Naive thymus-derived CD8-positive, alpha-beta T cell (primary cell): ENCODE measurements at regions not wholly inside any gene's neighbourhood (a gene's known extent, or its start where the extent isn't known, plus 50 kb on each side); places are given as distances from the start of the nearest gene placed in this dataset.

Experiments used
- ATAC-seq, 2 donors: fragments of 150-1000 bp; cut with Tn5 transposase in 1 of 2; sonication (Bioruptor Pico), chemical (Tn5 transposase) in 1 of 2; 1 replicate in 1 of 2; 2 replicates in 1 of 2; pipeline ENCODE4 v1.10.0; 2021; ENCODE audit warnings: mild to moderate bottlenecking in 2 of 2, moderate library complexity in 2 of 2
- POLR2A ChIA-PET: fragments of 350-600 bp; sonication (Branson Sonifier 250); formaldehyde crosslinking; loops from one replicate; lab custom pipeline; 2021; ENCODE audit warnings: antibody characterized with exemption; lab: Charles Lee
- DNase-seq, 10 donors: peaks; one replicate each; pipeline versions ENCODE4 v3.0.0 to v3.0.0-alpha.2; 2020 to 2022
- H3K27ac Mint-ChIP-seq, 10 donors: one replicate each; pipeline ENCODE4 v1.8.0; 2020 to 2022; ENCODE audit warnings: mild to moderate bottlenecking in 10 of 10, mixed read lengths in 10 of 10, moderate library complexity in 4 of 10, inconsistent platforms in 1 of 10
- H3K27me3 Mint-ChIP-seq, 5 donors: one replicate each; pipeline ENCODE4 v1.8.0; 2021 to 2022; ENCODE audit warnings: mixed read lengths in 5 of 5
- H3K36me3 Mint-ChIP-seq, 3 donors: one replicate each; pipeline ENCODE4 v1.8.0; 2020 to 2022; ENCODE audit warnings: mixed read lengths in 3 of 3, mild to moderate bottlenecking in 2 of 3, inconsistent platforms in 1 of 3
- H3K4me1 Mint-ChIP-seq, 4 donors: one replicate each; pipeline ENCODE4 v1.8.0; 2021 to 2022; ENCODE audit warnings: mixed read lengths in 4 of 4
- H3K4me3 Mint-ChIP-seq, 10 donors: one replicate each; pipeline ENCODE4 v1.8.0; 2020 to 2022; ENCODE audit warnings: mild to moderate bottlenecking in 10 of 10, mixed read lengths in 10 of 10, moderate library complexity in 6 of 10, inconsistent platforms in 1 of 10
- H3K9me3 Mint-ChIP-seq, 9 donors: one replicate each; pipeline ENCODE4 v1.8.0; 2020 to 2022; ENCODE audit warnings: mixed read lengths in 9 of 9, mild to moderate bottlenecking in 3 of 9, inconsistent platforms in 1 of 9, moderate library complexity in 1 of 9

GRCh38 chr9:103761466-103761865 is 332.6 kb upstream of the SMC2 start:
- ATAC-seq (no peak), DNase-seq (no peak)
- H3K36me3 Mint-ChIP-seq = no peaks in the 10 kb centered on the region
- H3K4me1 Mint-ChIP-seq = no peaks in the 10 kb centered on the region
- H3K27ac Mint-ChIP-seq = no peak overlapping the region
- H3K27me3 Mint-ChIP-seq = peaks cover 0 to 1% (median 0%) of the 10 kb centered on the region in 5 donors
- peaks cover 0 to 15% (median 0%) of the 10 kb centered on the region in 9 donors for H3K9me3 Mint-ChIP-seq
- H3K4me3 Mint-ChIP-seq = no peak overlapping the region
- POLR2A ChIA-PET = interaction anchor here (0.6 kb wide), 1 partner anchor 85 kb away, joined by 3 read pairs; no protein-coding TSS in a partner anchor

DNA sequence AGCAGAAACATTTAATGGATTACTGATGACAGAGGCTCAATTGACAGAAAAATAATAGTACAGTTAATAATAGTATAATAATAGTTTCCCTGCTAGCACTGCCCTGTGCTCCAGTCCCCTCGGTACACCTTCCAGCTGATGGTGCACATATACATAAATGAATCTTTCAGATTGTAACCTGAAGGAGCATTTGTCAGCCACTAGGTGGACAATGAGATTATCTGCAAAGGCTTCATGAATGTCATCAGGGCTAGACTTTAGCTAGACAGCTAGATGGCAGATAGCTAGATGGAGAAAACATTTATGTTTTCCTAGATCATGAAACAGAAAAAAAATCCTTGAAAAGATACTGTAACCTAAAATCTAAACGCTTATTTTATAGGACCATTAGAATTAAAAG is 304.4 kb upstream of the SMC2 start:
- Mint-ChIP-seq H3K27ac (no peak overlapping the region), H3K4me1 (no peaks in the 10 kb centered on the region), H3K4me3 (no peak overlapping the region), H3K36me3 (peaks cover 0 to 5% (median 0%) of the 10 kb centered on the region in 3 donors), H3K9me3 (peaks cover 0 to 10% (median 0%) of the 10 kb centered on the region in 9 donors), H3K27me3 (peaks cover 0 to 7% (median 0%) of the 10 kb centered on the region in 5 donors)
- POLR2A ChIA-PET = no interaction called here
- ATAC-seq (no peak), DNase-seq (peak in 1 of 10 donors; percentile 2)

GRCh38 chr9:103798620-103799019 is 295.5 kb upstream of the SMC2 start:
- ATAC-seq = no peak
- no peak overlapping the region for H3K27ac Mint-ChIP-seq
- peaks cover 0 to 2% (median 0%) of the 10 kb centered on the region in 4 donors for H3K4me1 Mint-ChIP-seq
- no peak for DNase-seq
- no peaks in the 10 kb centered on the region for H3K36me3 Mint-ChIP-seq
- H3K27me3 Mint-ChIP-seq = peaks cover 0 to 5% (median 0%) of the 10 kb centered on the region in 5 donors
- POLR2A ChIA-PET = no interaction called here
- H3K4me3 Mint-ChIP-seq = no peak overlapping the region
- no peaks in the 10 kb centered on the region for H3K9me3 Mint-ChIP-seq

- POLR2A ChIA-PET = no interaction called here
- ATAC-seq = no peak
- no peak for DNase-seq
- Mint-ChIP-seq H3K4me3 (no peak overlapping the region), H3K9me3 (peaks cover 0 to 2% (median 0%) of the 10 kb centered on the region in 9 donors), H3K4me1 (peaks cover 0 to 2% (median 0%) of the 10 kb centered on the region in 4 donors), H3K27me3 (peaks cover 0 to 4% (median 0%) of the 10 kb centered on the region in 5 donors), H3K27ac (no peak overlapping the region), H3K36me3 (no peaks in the 10 kb centered on the region)
These were observed 294.1 kb upstream of the SMC2 start for GRCh38 chr9:103799959-103800358.

DNA sequence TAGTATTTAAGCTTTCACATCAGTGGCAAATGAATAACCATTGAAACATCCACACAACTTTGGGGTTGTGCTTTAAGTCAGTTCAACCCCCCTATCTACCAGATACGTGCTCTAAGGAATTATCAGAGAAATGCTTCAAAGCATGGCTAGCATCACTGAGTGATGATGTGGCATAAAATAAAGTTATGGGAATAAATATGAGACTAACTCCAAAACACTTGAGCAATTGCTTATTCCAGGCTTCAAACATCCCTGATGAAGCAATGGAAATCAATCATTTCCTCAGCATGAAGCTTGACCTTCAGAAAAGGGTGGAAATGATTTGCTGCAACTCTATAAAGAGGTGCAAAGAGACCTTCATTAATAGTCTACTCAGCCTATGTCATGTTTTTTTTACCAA is 292.0 kb upstream of the SMC2 start:
- Mint-ChIP-seq H3K4me3 (no peak overlapping the region), H3K4me1 (peaks cover 0 to 2% (median 0%) of the 10 kb centered on the region in 4 donors)
- POLR2A ChIA-PET = no interaction called here

GRCh38 chr9:103803245-103803644 is 290.9 kb upstream of the SMC2 start:
- Mint-ChIP-seq H3K9me3 (peaks cover 0 to 10% (median 0%) of the 10 kb centered on the region in 9 donors), H3K36me3 (no peaks in the 10 kb centered on the region), H3K27ac (no peak overlapping the region), H3K27me3 (no peaks in the 10 kb centered on the region), H3K4me1 (peaks cover 0 to 2% (median 0%) of the 10 kb centered on the region in 4 donors), H3K4me3 (no peak overlapping the region)
- DNase-seq (no peak), ATAC-seq (no peak)
- POLR2A ChIA-PET = no interaction called here

More for the DNA sequence above, 292.0 kb upstream of the SMC2 start:
- H3K27me3 Mint-ChIP-seq = no peaks in the 10 kb centered on the region
- no peaks in the 10 kb centered on the region for H3K36me3 Mint-ChIP-seq
- H3K9me3 Mint-ChIP-seq = peaks cover 0 to 7% (median 0%) of the 10 kb centered on the region in 9 donors
- ATAC-seq = no peak
- DNase-seq = no peak
- H3K27ac Mint-ChIP-seq = no peak overlapping the region

- Mint-ChIP-seq H3K9me3 (peaks cover 0 to 10% (median 0%) of the 10 kb centered on the region in 9 donors), H3K27ac (no peak overlapping the region), H3K27me3 (no peaks in the 10 kb centered on the region), H3K36me3 (no peaks in the 10 kb centered on the region), H3K4me3 (no peak overlapping the region), H3K4me1 (no peaks in the 10 kb centered on the region)
- ATAC-seq (no peak), DNase-seq (no peak)
- POLR2A ChIA-PET = no interaction called here
These were observed 289.9 kb upstream of the SMC2 start for GRCh38 chr9:103804077-103804735.

- no peak for DNase-seq
- no peak overlapping the region for H3K27ac Mint-ChIP-seq
- H3K36me3 Mint-ChIP-seq = no peaks in the 10 kb centered on the region
- H3K4me3 Mint-ChIP-seq = no peak overlapping the region
- H3K9me3 Mint-ChIP-seq = peaks cover 0 to 10% (median 0%) of the 10 kb centered on the region in 9 donors
- no peaks in the 10 kb centered on the region for H3K4me1 Mint-ChIP-seq
- no peak for ATAC-seq
- POLR2A ChIA-PET = no interaction called here
- peaks cover 0 to 2% (median 0%) of the 10 kb centered on the region in 5 donors for H3K27me3 Mint-ChIP-seq
These were observed 284.4 kb upstream of the SMC2 start for GRCh38 chr9:103809745-103810144.

- Mint-ChIP-seq H3K9me3 (peaks cover 0 to 3% (median 0%) of the 10 kb centered on the region in 9 donors), H3K4me1 (no peaks in the 10 kb centered on the region), H3K36me3 (no peaks in the 10 kb centered on the region), H3K4me3 (no peak overlapping the region), H3K27me3 (peaks cover 0 to 2% (median 0%) of the 10 kb centered on the region in 5 donors), H3K27ac (no peak overlapping the region)
- no peak for ATAC-seq
- POLR2A ChIA-PET = no interaction called here
- no peak for DNase-seq
These were observed 282.6 kb upstream of the SMC2 start for GRCh38 chr9:103811462-103811861.

GRCh38 chr9:103816146-103816545 is 278.0 kb upstream of the SMC2 start:
- no peaks in the 10 kb centered on the region for H3K36me3 Mint-ChIP-seq
- POLR2A ChIA-PET = no interaction called here
- no peak overlapping the region for H3K27ac Mint-ChIP-seq
- ATAC-seq = no peak
- H3K9me3 Mint-ChIP-seq = no peaks in the 10 kb centered on the region
- DNase-seq = no peak
- no peaks in the 10 kb centered on the region for H3K4me1 Mint-ChIP-seq
- no peak overlapping the region for H3K4me3 Mint-ChIP-seq
- H3K27me3 Mint-ChIP-seq = peaks cover 0 to 2% (median 0%) of the 10 kb centered on the region in 5 donors

GRCh38 chr9:103819936-103820335 is 274.2 kb upstream of the SMC2 start:
- Mint-ChIP-seq H3K9me3 (no peaks in the 10 kb centered on the region), H3K4me3 (no peak overlapping the region), H3K27me3 (peaks cover 0 to 1% (median 0%) of the 10 kb centered on the region in 5 donors), H3K36me3 (no peaks in the 10 kb centered on the region), H3K27ac (no peak overlapping the region), H3K4me1 (no peaks in the 10 kb centered on the region)
- POLR2A ChIA-PET = no interaction called here
- DNase-seq (no peak), ATAC-seq (no peak)

DNA sequence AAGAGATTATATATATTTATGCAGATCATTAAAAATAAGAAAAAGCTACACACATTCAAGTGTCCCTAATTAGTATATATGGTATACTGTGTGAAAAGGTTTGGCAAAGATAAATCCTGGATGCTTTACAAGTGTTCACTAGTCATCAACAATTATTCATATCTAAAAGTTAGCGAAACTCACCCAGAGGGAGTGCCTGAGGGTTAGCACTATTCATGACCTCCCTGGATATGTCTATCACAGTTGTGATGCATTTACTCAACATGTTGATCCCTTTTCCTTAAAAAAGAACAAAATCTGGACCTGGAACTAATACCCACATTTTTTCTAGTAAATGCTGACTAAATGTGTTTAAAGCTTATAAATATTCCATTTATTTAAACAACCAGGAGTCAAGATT is 273.0 kb upstream of the SMC2 start:
- no peak overlapping the region for H3K4me3 Mint-ChIP-seq
- no peak for DNase-seq
- POLR2A ChIA-PET = no interaction called here

GRCh38 chr9:103837940-103838339 is 256.2 kb upstream of the SMC2 start:
- H3K4me3 Mint-ChIP-seq = no peak overlapping the region
- ATAC-seq (no peak), DNase-seq (no peak)
- H3K27me3 Mint-ChIP-seq = no peaks in the 10 kb centered on the region
- peaks cover 0 to 7% (median 0%) of the 10 kb centered on the region in 9 donors for H3K9me3 Mint-ChIP-seq
- peaks cover 0 to 5% (median 0%) of the 10 kb centered on the region in 3 donors for H3K36me3 Mint-ChIP-seq
- no peaks in the 10 kb centered on the region for H3K4me1 Mint-ChIP-seq
- POLR2A ChIA-PET = no interaction called here
- no peak overlapping the region for H3K27ac Mint-ChIP-seq

More for the DNA sequence above, 273.0 kb upstream of the SMC2 start:
- H3K27me3 Mint-ChIP-seq = no peaks in the 10 kb centered on the region
- no peaks in the 10 kb centered on the region for H3K36me3 Mint-ChIP-seq
- no peak overlapping the region for H3K27ac Mint-ChIP-seq
- ATAC-seq = no peak
- no peaks in the 10 kb centered on the region for H3K9me3 Mint-ChIP-seq
- H3K4me1 Mint-ChIP-seq = no peaks in the 10 kb centered on the region

- Mint-ChIP-seq H3K36me3 (peaks cover 0 to 5% (median 0%) of the 10 kb centered on the region in 3 donors), H3K27ac (no peak overlapping the region), H3K9me3 (peaks cover 0 to 7% (median 2%) of the 10 kb centered on the region in 9 donors), H3K27me3 (no peaks in the 10 kb centered on the region), H3K4me3 (no peak overlapping the region), H3K4me1 (no peaks in the 10 kb centered on the region)
- POLR2A ChIA-PET = no interaction called here
- ATAC-seq (no peak), DNase-seq (no peak)
These were observed 254.9 kb upstream of the SMC2 start for GRCh38 chr9:103839197-103839596.
